SHP77 treated with DMSO at 0.1 percent for 48 hours (cell line): ENCODE measurements at regions not wholly inside any gene's neighbourhood (a gene's known extent, or its start where the extent isn't known, plus 50 kb on each side); places are given as distances from the start of the nearest gene placed in this dataset.

Experiments used
- DNase-seq: peaks from one replicate; lab custom pipeline; 2025; lab: John Stamatoyannopoulos, UW

- DNase-seq, result no peak
Measured at GRCh38 chr2:14344355-14344754, 288.2 kb upstream of the LRATD1 start.

GRCh38 chr2:14348247-14348646 lies 284.3 kb upstream of the LRATD1 start:
- DNase-seq, result no peak

GRCh38 chr2:14350856-14351255 lies 281.7 kb upstream of the LRATD1 start:
- DNase-seq, result no peak

GRCh38 chr2:14352067-14352466 lies 280.4 kb upstream of the LRATD1 start:
- no peak for DNase-seq

GRCh38 chr2:14354231-14354630 lies 278.3 kb upstream of the LRATD1 start:
- no peak for DNase-seq

- no peak for DNase-seq
Measured at GRCh38 chr2:14355102-14355501, 277.4 kb upstream of the LRATD1 start.

- no peak for DNase-seq
Measured at GRCh38 chr2:14358339-14358738, 274.2 kb upstream of the LRATD1 start.

- DNase-seq, result no peak
Measured at GRCh38 chr2:14358774-14359173, 273.7 kb upstream of the LRATD1 start.

- no peak for DNase-seq
Measured at GRCh38 chr2:14363137-14363536, 269.4 kb upstream of the LRATD1 start.

GRCh38 chr2:14363976-14364375 lies 268.5 kb upstream of the LRATD1 start:
- DNase-seq, result no peak

- DNase-seq, result no peak
Measured at GRCh38 chr2:14364471-14364870, 268.0 kb upstream of the LRATD1 start.

- no peak for DNase-seq
Measured at GRCh38 chr2:14385043-14385442, 247.5 kb upstream of the LRATD1 start.

GRCh38 chr2:14387332-14387731 lies 245.2 kb upstream of the LRATD1 start:
- DNase-seq, result no peak

- no peak for DNase-seq
Measured at GRCh38 chr2:14388724-14389123, 243.8 kb upstream of the LRATD1 start.

- no peak for DNase-seq
Measured at GRCh38 chr2:14396533-14397083, 235.9 kb upstream of the LRATD1 start.

- no peak for DNase-seq
Measured at GRCh38 chr2:14398641-14399040, 233.9 kb upstream of the LRATD1 start.

- DNase-seq, result peak; percentile 100
Measured at GRCh38 chr2:14401873-14402272, 230.6 kb upstream of the LRATD1 start.

- no peak for DNase-seq
Measured at GRCh38 chr2:14408695-14409094, 223.8 kb upstream of the LRATD1 start.

GRCh38 chr2:14417551-14417950 lies 215.0 kb upstream of the LRATD1 start:
- no peak for DNase-seq

GRCh38 chr2:14418115-14418514 lies 214.4 kb upstream of the LRATD1 start:
- DNase-seq, result no peak

GRCh38 chr2:14420851-14421250 lies 211.7 kb upstream of the LRATD1 start:
- DNase-seq, result no peak

- DNase-seq, result no peak
Measured at GRCh38 chr2:14422426-14422825, 210.1 kb upstream of the LRATD1 start.

GRCh38 chr2:14423145-14423906 lies 209.2 kb upstream of the LRATD1 start:
- no peak for DNase-seq
